ENCODE measurements at regions not wholly inside any gene's neighbourhood (a gene's known extent, or its start where the extent isn't known, plus 50 kb on each side); places are given as distances from the start of the nearest gene placed in this dataset.

- peaks cover 3% of the 10 kb centered on the region for H3K4me1 Mint-ChIP-seq
- DNase-seq (no peak), ATAC-seq (ENCODE audit: low read depth) (no peak)
- ChIA-PET CTCF (no interaction called here), POLR2A (no interaction called here)
- H3K36me3 Mint-ChIP-seq (ENCODE audit: low read depth): no peaks in the 10 kb centered on the region
- intact Hi-C loops (cut with micrococcal nuclease): no loop called here
- H3K27ac Mint-ChIP-seq: no peak overlapping the region
- TF ChIP-seq CTCF (IDR thresholded peaks at IDR 0.05): no peak
- no peak overlapping the region for H3K4me3 Mint-ChIP-seq
- no peaks in the 10 kb centered on the region for H3K27me3 Mint-ChIP-seq
- H3K9me3 Mint-ChIP-seq: no peaks in the 10 kb centered on the region
These were observed 105.6 kb downstream of the EFNB1 start for GRCh38 chrX:68934421-68934820.

- POLR2A ChIA-PET: no interaction called here
- CTCF ChIA-PET: no interaction called here
These were observed 103.8 kb downstream of the EFNB1 start for GRCh38 chrX:68932611-68933010.

GRCh38 chrX:68931345-68931744 lies 102.5 kb downstream of the EFNB1 start:
- ATAC-seq (ENCODE audit: low read depth) (no peak), DNase-seq (no peak)
- CTCF ChIA-PET: no interaction called here
- TF ChIP-seq CTCF (IDR thresholded peaks at IDR 0.05): no peak
- Mint-ChIP-seq H3K4me3 (no peak overlapping the region), H3K4me1 (peaks cover 3% of the 10 kb centered on the region), H3K27ac (no peak overlapping the region), H3K9me3 (no peaks in the 10 kb centered on the region), H3K36me3 (ENCODE audit: low read depth) (no peaks in the 10 kb centered on the region), H3K27me3 (no peaks in the 10 kb centered on the region)
- intact Hi-C loops (cut with micrococcal nuclease): no loop called here
- POLR2A ChIA-PET: no interaction called here

More at GRCh38 chrX:68932611-68933010, 103.8 kb downstream of the EFNB1 start:
- H3K27me3 Mint-ChIP-seq: no peaks in the 10 kb centered on the region
- H3K4me1 Mint-ChIP-seq: peaks cover 3% of the 10 kb centered on the region
- no peak overlapping the region for H3K27ac Mint-ChIP-seq
- no peak for ATAC-seq (ENCODE audit: low read depth)
- H3K36me3 Mint-ChIP-seq (ENCODE audit: low read depth): no peaks in the 10 kb centered on the region
- H3K4me3 Mint-ChIP-seq: no peak overlapping the region
- intact Hi-C loops (cut with micrococcal nuclease): no loop called here
- H3K9me3 Mint-ChIP-seq: no peaks in the 10 kb centered on the region
- DNase-seq: no peak
- TF ChIP-seq CTCF (IDR thresholded peaks at IDR 0.05): no peak

GRCh38 chrX:68930542-68931317 lies 101.9 kb downstream of the EFNB1 start:
- ChIA-PET POLR2A (no interaction called here), CTCF (no interaction called here)
- H3K27me3 Mint-ChIP-seq: no peaks in the 10 kb centered on the region
- intact Hi-C loops (cut with micrococcal nuclease): no loop called here
- no peaks in the 10 kb centered on the region for H3K9me3 Mint-ChIP-seq
- no peaks in the 10 kb centered on the region for H3K36me3 Mint-ChIP-seq (ENCODE audit: low read depth)
- no peak overlapping the region for H3K27ac Mint-ChIP-seq
- DNase-seq (no peak), ATAC-seq (ENCODE audit: low read depth) (no peak)
- H3K4me3 Mint-ChIP-seq: no peak overlapping the region
- peaks cover 3% of the 10 kb centered on the region for H3K4me1 Mint-ChIP-seq
- no peak for TF ChIP-seq CTCF (IDR thresholded peaks at IDR 0.05)

- H3K27ac Mint-ChIP-seq: no peak overlapping the region
- H3K4me1 Mint-ChIP-seq: no peaks in the 10 kb centered on the region
- POLR2A ChIA-PET: no interaction called here
- H3K36me3 Mint-ChIP-seq (ENCODE audit: low read depth): no peaks in the 10 kb centered on the region
- DNase-seq (no peak), ATAC-seq (ENCODE audit: low read depth) (no peak)
- no peaks in the 10 kb centered on the region for H3K27me3 Mint-ChIP-seq
- TF ChIP-seq CTCF (IDR thresholded peaks at IDR 0.05): no peak
- CTCF ChIA-PET: no interaction called here
- no peaks in the 10 kb centered on the region for H3K9me3 Mint-ChIP-seq
- H3K4me3 Mint-ChIP-seq: no peak overlapping the region
- intact Hi-C loops (cut with micrococcal nuclease): no loop called here
These were observed 100.7 kb downstream of the EFNB1 start for GRCh38 chrX:68929332-68930150.

Data from activated B cell treated with CpG ODN at 0.5 μM for 24 hours (primary cell).